Hepatocyte (in vitro differentiated cells): ENCODE measurements at regions not wholly inside any gene's neighbourhood (a gene's known extent, or its start where the extent isn't known, plus 50 kb on each side); places are given as distances from the start of the nearest gene placed in this dataset.

Experiments
- DNase-seq: peaks from one replicate; pipeline ENCODE4 v3.0.0-alpha.2; 2016; ENCODE audit warnings: low spot score
- H2AFZ ChIP-seq: fragments of 200-600 bp; sonication (generic); 2 replicates; pipeline ENCODE4 v1.6.0; 2016; ENCODE audit warnings: antibody characterized with exemption, mild to moderate bottlenecking
- H3K27ac ChIP-seq: fragments of 200-600 bp; sonication (generic); 2 replicates; pipeline ENCODE4 v1.5.1; 2016; ENCODE audit warnings: mild to moderate bottlenecking
- H3K27me3 ChIP-seq: fragments of 200-600 bp; sonication (generic); 2 replicates; pipeline ENCODE4 v1.6.1; 2016
- H3K36me3 ChIP-seq: fragments of 200-600 bp; sonication (generic); replicated peaks from 2 replicates; pipeline ENCODE4 v1.5.1; 2016; ENCODE audit warnings: low read depth; ENCODE audit not compliant: insufficient read depth
- H3K4me1 ChIP-seq: fragments of 200-600 bp; sonication (generic); 2 replicates; pipeline ENCODE4 v1.5.1; 2016; ENCODE audit warnings: mild to moderate bottlenecking, moderate library complexity; ENCODE audit not compliant: insufficient read depth
- H3K4me2 ChIP-seq: fragments of 200-600 bp; sonication (generic); 2 replicates; pipeline ENCODE4 v1.6.0; 2016
- H3K4me3 ChIP-seq: fragments of 200-600 bp; sonication (generic); 2 replicates; pipeline ENCODE4 v1.5.1; 2016; ENCODE audit warnings: mild to moderate bottlenecking
- H3K79me2 ChIP-seq: fragments of 200-600 bp; sonication (generic); 2 replicates; pipeline ENCODE4 v1.6.0; 2017; ENCODE audit warnings: mild to moderate bottlenecking
- H3K9me2 ChIP-seq: fragments of 200-600 bp; sonication (generic); replicated peaks from 2 replicates; pipeline ENCODE4 v1.6.0; 2017; ENCODE audit warnings: mild to moderate bottlenecking; ENCODE audit not compliant: insufficient read depth
- H3K9me3 ChIP-seq: fragments of 200-600 bp; sonication (generic); 2 replicates; pipeline ENCODE4 v1.5.1; 2016; ENCODE audit warnings: low read depth, mild to moderate bottlenecking
- H4K20me1 ChIP-seq: fragments of 200-600 bp; sonication (generic); 2 replicates; pipeline ENCODE4 v1.6.0; 2016; ENCODE audit warnings: mild to moderate bottlenecking; ENCODE audit not compliant: insufficient read depth, poor library complexity, severe bottlenecking
- CTCF ChIP-seq: fragments of 200-600 bp; sonication (generic); IDR thresholded peaks from 2 replicates; pipeline ENCODE4 v1.5.1; 2016; ENCODE audit warnings: antibody characterized with exemption, mild to moderate bottlenecking; ENCODE audit not compliant: poor library complexity
- EZH2 ChIP-seq: fragments of 200-600 bp; sonication (generic); IDR thresholded peaks from 2 replicates; pipeline ENCODE4 v1.6.1; 2016; ENCODE audit warnings: antibody characterized with exemption, mild to moderate bottlenecking, borderline replicate concordance
- EZH2phosphoT487 ChIP-seq: fragments of 200-600 bp; sonication (generic); IDR thresholded peaks from one replicate; pipeline ENCODE4 v1.6.1; 2018; ENCODE audit warnings: antibody characterized with exemption, mild to moderate bottlenecking, low read depth, moderate library complexity; ENCODE audit not compliant: unreplicated experiment, severe bottlenecking
- WGBS: methylation state at CpG from one replicate; pipeline ENCODE4 v1.1.6; 2016; ENCODE audit warnings: low lambda C conversion rate; ENCODE audit errors: missing lambda C conversion rate; 5-methylcytosine and 5-hydroxymethylcytosine counted together

- H3K9me2 ChIP-seq = no peaks in the 10 kb centered on the region
- no peaks in the 10 kb centered on the region for H3K27me3 ChIP-seq
- H3K79me2 ChIP-seq = no peaks in the 10 kb centered on the region
- TF ChIP-seq EZH2phosphoT487 = no peak
- no peak for TF ChIP-seq EZH2
- no peak for TF ChIP-seq CTCF
- H4K20me1 ChIP-seq = no peaks in the 10 kb centered on the region
- H3K4me2 ChIP-seq = no peak overlapping the region
- no peak for DNase-seq
- no peaks in the 10 kb centered on the region for H3K9me3 ChIP-seq
- no peak overlapping the region for H3K4me3 ChIP-seq
- H2AFZ ChIP-seq = no peak overlapping the region
- 80% methylated on average over 2 of the region's 2 CpGs for WGBS
- no peak overlapping the region for H3K27ac ChIP-seq
- no peaks in the 10 kb centered on the region for H3K36me3 ChIP-seq
- H3K4me1 ChIP-seq = no peaks in the 10 kb centered on the region
Observed at GRCh38 chr5:24196789-24197188, 448.0 kb downstream of the CDH10 start.

GRCh38 chr5:24208686-24209106 lies 436.1 kb downstream of the CDH10 start:
- Histone ChIP-seq H3K4me3 (no peak overlapping the region), H3K27ac (no peak overlapping the region), H2AFZ (no peak overlapping the region), H3K27me3 (no peaks in the 10 kb centered on the region), H3K9me3 (no peaks in the 10 kb centered on the region), H3K4me1 (no peaks in the 10 kb centered on the region), H3K36me3 (no peaks in the 10 kb centered on the region), H3K4me2 (no peak overlapping the region), H3K79me2 (no peaks in the 10 kb centered on the region), H3K9me2 (no peaks in the 10 kb centered on the region), H4K20me1 (no peaks in the 10 kb centered on the region)
- DNase-seq = no peak
- TF ChIP-seq CTCF = no peak
- TF ChIP-seq EZH2 = no peak
- no peak for TF ChIP-seq EZH2phosphoT487
- 38% methylated on average over 4 of the region's 4 CpGs for WGBS

GRCh38 chr5:24215114-24215513 lies 429.7 kb downstream of the CDH10 start:
- 87% methylated on average over 3 of the region's 3 CpGs for whole genome bisulfite sequencing
- Histone ChIP-seq H3K36me3 (no peaks in the 10 kb centered on the region), H4K20me1 (no peaks in the 10 kb centered on the region), H3K9me2 (no peaks in the 10 kb centered on the region), H3K4me3 (no peak overlapping the region), H3K4me1 (no peaks in the 10 kb centered on the region), H3K27me3 (no peaks in the 10 kb centered on the region), H2AFZ (no peak overlapping the region), H3K27ac (no peak overlapping the region), H3K4me2 (no peak overlapping the region), H3K79me2 (no peaks in the 10 kb centered on the region), H3K9me3 (no peaks in the 10 kb centered on the region)
- TF ChIP-seq CTCF = no peak
- TF ChIP-seq EZH2 = no peak
- TF ChIP-seq EZH2phosphoT487 = no peak
- DNase-seq = no peak

- no peak for TF ChIP-seq CTCF
- no peak for TF ChIP-seq EZH2phosphoT487
- no peak for TF ChIP-seq EZH2
- no peaks in the 10 kb centered on the region for H3K9me2 ChIP-seq
- H3K27ac ChIP-seq = no peak overlapping the region
Observed at GRCh38 chr5:24222876-24223275, 421.9 kb downstream of the CDH10 start.

More at GRCh38 chr5:24222876-24223275, 421.9 kb downstream of the CDH10 start:
- Histone ChIP-seq H3K4me2 (no peak overlapping the region), H3K9me3 (no peaks in the 10 kb centered on the region), H3K27me3 (no peaks in the 10 kb centered on the region), H3K4me1 (no peaks in the 10 kb centered on the region), H3K79me2 (no peaks in the 10 kb centered on the region), H2AFZ (no peak overlapping the region), H3K36me3 (no peaks in the 10 kb centered on the region), H4K20me1 (no peaks in the 10 kb centered on the region), H3K4me3 (no peak overlapping the region)
- WGBS = 98% methylated on average over 2 of the region's 2 CpGs
- DNase-seq = no peak
